ENCODE measurements at regions not wholly inside any gene's neighbourhood (a gene's known extent, or its start where the extent isn't known, plus 50 kb on each side); places are given as distances from the start of the nearest gene placed in this dataset.

GRCh38 chr7:27347276-27347640 lies 104.7 kb downstream of the EVX1 start:
- TF ChIP-seq EZH2 (IDR thresholded peaks at IDR 0.05; ENCODE audit: borderline replicate concordance, insufficient read depth, low read length, poor library complexity, severe bottlenecking) (no peak), CTCF (IDR thresholded peaks at IDR 0.05; ENCODE audit: poor library complexity, severe bottlenecking) (no peak), MXI1 (conservative IDR thresholded peaks at IDR 0.05; ENCODE audit: poor library complexity, severe bottlenecking) (no peak), POLR2AphosphoS5 (IDR thresholded peaks at IDR 0.05) (no peak)
